Ascending aorta (tissue), 2 donors: ENCODE measurements at regions not wholly inside any gene's neighbourhood (a gene's known extent, or its start where the extent isn't known, plus 50 kb on each side); places are given as distances from the start of the nearest gene placed in this dataset.

Experiments
- DNase-seq, 2 donors: peaks; one replicate each; pipeline ENCODE4 v3.0.0-alpha.2; 2019; ENCODE audit warnings: low spot score in 2 of 2
- H3K27ac ChIP-seq, 2 donors: fragments of 200-600 bp; sonication (generic); one replicate each; pipeline ENCODE4 v1.5.1; 2016 to 2017; ENCODE audit warnings: mild to moderate bottlenecking in 1 of 2
- H3K27me3 ChIP-seq: fragments of 200-600 bp; sonication (generic); one replicate; pipeline ENCODE4 v1.5.1; 2017
- H3K36me3 ChIP-seq, 2 donors: fragments of 200-600 bp; sonication (generic); one replicate each; pipeline ENCODE4 v1.5.1; 2016
- H3K4me1 ChIP-seq, 2 donors: fragments of 200-600 bp; sonication (generic); one replicate each; pipeline ENCODE4 v1.5.1; 2016 to 2017; ENCODE audit warnings: mild to moderate bottlenecking in 1 of 2
- H3K4me3 ChIP-seq, 2 donors: fragments of 200-600 bp; sonication (generic); one replicate each; pipeline ENCODE4 v1.5.1; 2016 to 2017; ENCODE audit warnings: mild to moderate bottlenecking in 1 of 2
- H3K9me3 ChIP-seq, 2 donors: fragments of 200-600 bp; sonication (generic); one replicate each; pipeline ENCODE4 v1.5.1; 2016
- CTCF ChIP-seq, 3 experiments: fragments of 200-600 bp in 2 of 3; fragments of 450-650 bp in 1 of 3; sonication (generic) in 2 of 3; IDR thresholded peaks; one replicate each; pipeline ENCODE4 v1.5.1; 2016 to 2019; ENCODE audit warnings: antibody characterized with exemption in 3 of 3, mild to moderate bottlenecking in 1 of 3, moderate library complexity in 1 of 3
- intact Hi-C: fragments of 100-400 bp; cut with DNase I; formaldehyde crosslinking; loops from one replicate; pipeline ENCODE4 v1.15.1; 2023

GRCh38 chr20:16166737-16167136, 406.5 kb downstream of the KIF16B start:
- no peak overlapping the region for H3K27ac ChIP-seq
- no peaks in the 10 kb centered on the region for H3K4me1 ChIP-seq
- no peaks in the 10 kb centered on the region for H3K36me3 ChIP-seq
- no peaks in the 10 kb centered on the region for H3K27me3 ChIP-seq
- intact Hi-C loops, result no loop called here
- no peak overlapping the region for H3K4me3 ChIP-seq
- DNase-seq, result no peak
- TF ChIP-seq CTCF (IDR thresholded peaks at IDR 0.05), result no peak
- H3K9me3 ChIP-seq, result no peaks in the 10 kb centered on the region

- no peak overlapping the region for H3K4me3 ChIP-seq
- no peak for TF ChIP-seq CTCF (IDR thresholded peaks at IDR 0.05)
- peaks cover 5% of the 10 kb centered on the region in 2 donors for H3K9me3 ChIP-seq
- intact Hi-C loops, result no loop called here
- DNase-seq, result no peak
- no peaks in the 10 kb centered on the region for H3K27me3 ChIP-seq
- no peaks in the 10 kb centered on the region for H3K36me3 ChIP-seq
- H3K4me1 ChIP-seq, result no peaks in the 10 kb centered on the region
- no peak overlapping the region for H3K27ac ChIP-seq
These were observed 414.3 kb downstream of the KIF16B start for GRCh38 chr20:16158976-16159286.

- no peak for TF ChIP-seq CTCF (IDR thresholded peaks at IDR 0.05)
- intact Hi-C loops, result no loop called here
These were observed 414.9 kb downstream of the KIF16B start for GRCh38 chr20:16158090-16158975.

GRCh38 chr20:16147916-16148315, 425.3 kb downstream of the KIF16B start:
- Histone ChIP-seq H3K4me1 (no peaks in the 10 kb centered on the region), H3K4me3 (no peak overlapping the region), H3K27ac (no peak overlapping the region), H3K27me3 (no peaks in the 10 kb centered on the region), H3K9me3 (no peaks in the 10 kb centered on the region), H3K36me3 (no peaks in the 10 kb centered on the region)
- no peak for DNase-seq
- intact Hi-C loops, result no loop called here
- TF ChIP-seq CTCF (IDR thresholded peaks at IDR 0.05), result no peak

More at GRCh38 chr20:16158090-16158975, 414.9 kb downstream of the KIF16B start:
- no peak overlapping the region for H3K27ac ChIP-seq
- H3K9me3 ChIP-seq, result peaks cover 8 to 10% of the 10 kb centered on the region in 2 donors
- DNase-seq, result no peak
- no peaks in the 10 kb centered on the region for H3K36me3 ChIP-seq
- no peak overlapping the region for H3K4me3 ChIP-seq
- H3K4me1 ChIP-seq, result no peaks in the 10 kb centered on the region
- H3K27me3 ChIP-seq, result no peaks in the 10 kb centered on the region

GRCh38 chr20:16147216-16147615, 426.0 kb downstream of the KIF16B start:
- H3K36me3 ChIP-seq, result no peaks in the 10 kb centered on the region
- DNase-seq, result no peak
- H3K4me3 ChIP-seq, result no peak overlapping the region
- TF ChIP-seq CTCF (IDR thresholded peaks at IDR 0.05), result no peak
- H3K27ac ChIP-seq, result no peak overlapping the region
- no peaks in the 10 kb centered on the region for H3K27me3 ChIP-seq
- H3K4me1 ChIP-seq, result no peaks in the 10 kb centered on the region
- intact Hi-C loops, result no loop called here
- no peaks in the 10 kb centered on the region for H3K9me3 ChIP-seq
